Middle frontal gyrus (tissue), 1 donor: ENCODE measurements at regions not wholly inside any gene's neighbourhood (a gene's known extent, or its start where the extent isn't known, plus 50 kb on each side); places are given as distances from the start of the nearest gene placed in this dataset.
"Not testable (repeated sequence)": the region's sequence is repeated elsewhere in the genome, so short reads cannot be mapped to it uniquely, and the experiment has no call there.

ENCODE experiments used
- DNase-seq: peaks from one replicate; pipeline ENCODE4 v3.0.0-alpha.2; 2015; ENCODE audit warnings: low spot score; ENCODE audit errors: extremely low spot score

GRCh38 chr17:6373599-6373998 is 61.3 kb downstream of the AIPL1 start:
- DNase-seq: not testable (repeated sequence)

DNA sequence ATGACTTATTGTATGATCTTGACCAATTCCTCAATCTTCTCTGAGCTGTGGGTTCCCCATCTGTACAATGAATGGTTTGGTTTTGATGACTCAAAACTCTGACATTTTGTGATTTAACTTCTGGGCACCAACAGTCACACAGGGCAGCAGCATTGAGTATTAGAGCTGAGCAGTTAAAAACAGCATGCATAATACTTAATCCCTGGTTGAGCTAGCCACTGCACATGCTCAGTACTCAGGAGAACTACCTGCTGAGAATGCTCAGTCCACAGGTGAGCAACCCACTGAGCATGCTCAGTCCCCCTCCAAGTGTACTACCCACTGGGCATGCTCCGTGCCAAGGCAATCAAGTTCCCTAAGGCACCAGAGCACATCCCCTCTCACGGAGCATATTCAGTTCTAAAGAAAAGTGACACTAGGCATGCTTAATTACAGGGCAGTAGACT is 68.7 kb downstream of the AIPL1 start:
- DNase-seq: no peak

DNA sequence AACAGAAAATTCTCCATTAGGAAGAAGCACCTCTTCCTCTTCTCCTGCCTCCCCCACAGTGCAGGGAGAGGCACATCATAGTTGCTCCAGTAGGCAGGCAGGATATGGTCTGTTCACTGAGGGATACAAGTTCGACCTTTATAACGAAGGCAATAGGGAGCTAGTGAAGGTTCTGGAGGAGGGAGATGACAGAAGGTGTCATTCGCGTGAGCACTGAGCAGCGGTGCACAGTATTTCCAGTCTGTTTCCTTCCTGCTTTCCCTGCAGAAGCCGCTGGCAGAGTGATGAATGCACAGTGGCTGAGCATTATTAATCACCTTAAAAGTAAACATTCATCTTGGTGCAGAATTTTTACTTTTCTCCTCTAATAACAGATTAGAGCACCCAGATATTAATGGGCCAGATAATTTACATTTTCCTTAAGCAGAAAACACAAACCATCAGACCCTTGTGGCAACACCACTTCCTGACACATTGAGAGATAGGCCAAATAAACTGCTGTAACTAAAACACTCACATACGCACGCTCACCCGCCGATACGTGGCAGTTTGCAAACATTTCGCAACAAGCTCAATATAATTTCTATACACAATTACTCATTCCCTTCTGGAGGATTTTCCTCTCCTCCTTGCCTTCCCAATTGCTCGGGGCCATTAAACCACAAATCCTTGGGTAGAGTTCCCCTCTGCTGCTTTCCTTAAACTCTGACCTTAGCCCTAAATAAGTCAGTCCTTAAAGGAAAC is 69.5 kb downstream of the AIPL1 start:
- no peak for DNase-seq

GRCh38 chr17:6361733-6362132 is 73.2 kb downstream of the AIPL1 start:
- DNase-seq: no peak

- no peak for DNase-seq
Measured at GRCh38 chr17:6358131-6358530, 76.8 kb downstream of the AIPL1 start.

GRCh38 chr17:6356562-6356961 is 78.4 kb downstream of the AIPL1 start:
- no peak for DNase-seq

DNA sequence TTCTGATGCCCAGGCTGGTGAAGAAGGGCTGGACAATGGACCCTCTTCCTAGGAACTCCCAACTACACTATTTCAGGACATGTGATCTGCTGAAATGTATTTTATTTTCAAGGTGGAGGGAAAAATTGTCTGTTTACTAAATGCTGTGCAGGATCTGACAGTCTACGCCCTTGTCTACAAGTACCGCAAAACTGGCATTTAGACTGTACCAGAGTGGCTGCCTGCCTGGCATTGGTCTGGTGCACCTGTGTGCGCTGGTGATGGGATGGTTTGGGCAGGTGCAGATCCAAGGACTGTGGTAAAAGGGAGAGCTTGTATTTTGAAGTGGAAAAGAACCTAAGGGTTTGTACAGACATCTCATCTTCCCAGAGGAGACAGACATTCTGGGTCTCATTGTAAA is 79.7 kb downstream of the AIPL1 start:
- DNase-seq: no peak

DNA sequence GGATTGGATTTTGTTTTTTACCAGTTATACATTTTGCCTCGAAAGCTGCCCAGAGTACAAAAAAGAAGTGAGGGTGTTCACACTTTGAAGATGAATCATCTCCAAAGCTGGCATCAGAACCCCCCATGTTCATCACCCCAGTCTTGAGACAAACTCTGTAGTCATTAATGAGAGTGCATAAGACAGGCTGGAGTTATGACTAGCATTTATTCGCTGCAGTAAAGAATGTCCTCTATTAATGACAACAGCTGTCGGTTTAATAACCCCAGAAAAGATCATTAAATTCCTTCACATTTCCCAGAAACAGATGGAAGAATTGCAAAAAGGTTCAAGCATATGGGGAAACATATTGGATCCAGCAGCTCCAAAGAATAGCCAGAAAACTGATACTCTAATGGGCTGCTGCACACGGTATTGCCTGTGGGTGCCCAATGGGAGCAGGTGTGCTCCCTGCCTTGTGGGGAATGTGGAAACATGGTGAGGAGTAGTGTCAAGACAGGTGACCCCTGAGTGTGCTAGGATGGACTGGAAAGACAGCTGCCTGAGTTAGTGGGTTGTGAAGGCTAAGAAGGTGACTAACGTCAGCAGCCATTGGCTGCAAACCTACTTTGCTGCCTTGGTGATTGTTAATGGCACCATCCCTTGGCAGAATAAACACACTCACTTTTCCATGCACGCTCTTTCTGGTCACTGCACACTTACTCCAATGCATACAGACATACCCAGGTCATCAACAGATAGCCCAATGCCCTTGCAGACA is 81.9 kb downstream of the AIPL1 start:
- DNase-seq: no peak

DNA sequence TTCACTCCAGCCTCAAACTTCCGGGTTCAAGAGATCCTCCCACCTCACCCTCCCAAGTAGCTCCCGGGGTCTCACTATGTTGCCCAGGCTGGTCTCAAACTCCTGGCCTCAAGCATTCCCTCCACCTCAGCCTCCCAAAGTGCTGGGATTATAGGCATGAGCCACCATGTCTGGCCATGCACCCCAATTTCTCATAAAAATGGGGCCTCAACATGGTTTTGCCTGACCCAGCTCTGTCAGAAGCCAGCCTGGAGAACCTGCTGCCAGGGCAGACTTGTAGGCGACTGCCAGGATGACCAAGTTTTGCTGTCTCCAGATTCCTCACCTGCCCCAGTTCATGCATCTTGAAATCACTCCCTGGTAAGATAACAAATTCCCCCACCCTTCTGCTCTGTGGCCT is 82.9 kb downstream of the AIPL1 start:
- no peak for DNase-seq

DNA sequence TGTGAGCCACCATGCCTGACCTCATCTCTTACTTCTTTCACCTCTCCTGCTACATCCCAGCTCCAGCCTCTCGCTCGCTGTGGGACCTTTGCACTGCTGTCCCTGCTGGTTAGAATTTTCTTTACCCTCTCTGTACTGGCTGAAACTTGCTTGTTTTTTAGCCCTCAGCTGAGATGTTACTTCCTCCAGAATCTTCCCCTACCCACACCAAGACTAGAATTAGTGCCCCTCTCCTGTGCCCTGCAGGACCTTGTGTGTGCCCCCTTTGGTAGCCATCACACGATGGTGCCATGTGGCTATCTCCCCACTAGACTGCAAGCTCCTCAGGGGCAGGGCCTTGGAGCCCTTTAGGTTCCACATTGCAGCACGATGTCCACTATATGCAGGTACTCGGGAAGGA is 84.1 kb downstream of the AIPL1 start:
- DNase-seq: no peak

DNA sequence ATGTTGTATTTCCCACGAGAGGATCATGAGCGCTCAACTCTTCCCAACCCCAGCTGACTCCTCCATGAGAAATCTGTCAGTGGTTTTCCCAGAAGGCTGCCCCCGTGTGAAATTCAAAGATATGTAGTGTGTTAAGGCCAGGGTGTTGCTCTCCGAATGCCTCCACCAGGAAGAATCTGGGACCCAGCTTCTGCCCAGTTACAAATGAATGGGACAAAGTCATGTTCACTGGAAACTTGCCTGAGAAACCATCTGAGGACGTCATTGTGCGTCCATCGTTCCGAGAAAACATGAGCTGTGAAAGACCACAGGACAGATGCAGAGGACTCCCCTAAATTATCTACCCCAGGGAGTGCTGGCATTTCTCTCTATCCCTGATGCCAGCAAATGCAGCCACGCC is 86.0 kb downstream of the AIPL1 start:
- no peak for DNase-seq

GRCh38 chr17:6347776-6348175 is 87.1 kb downstream of the AIPL1 start:
- DNase-seq: no peak

DNA sequence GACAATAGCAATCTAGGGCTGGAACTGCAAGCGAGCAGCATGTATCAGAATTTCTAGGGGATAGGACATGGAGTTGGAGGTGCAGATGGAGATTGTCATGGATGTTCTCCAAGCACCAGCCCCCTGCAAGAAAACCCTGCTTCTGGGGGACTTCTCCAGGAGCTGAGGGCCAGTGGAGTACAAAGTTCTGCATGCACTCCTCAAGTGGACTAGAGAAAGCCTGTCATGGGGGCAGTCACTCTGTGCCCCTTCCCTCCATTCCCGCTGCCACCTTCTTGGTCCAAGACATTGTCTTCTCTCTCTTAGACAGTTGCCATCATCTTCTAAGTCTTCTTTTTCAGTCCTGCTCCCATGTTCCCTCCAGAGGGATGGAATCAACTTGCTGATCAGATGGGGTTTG is 87.9 kb downstream of the AIPL1 start:
- DNase-seq: no peak

- no peak for DNase-seq
Measured at GRCh38 chr17:6346156-6346786, 88.7 kb downstream of the AIPL1 start.

- no peak for DNase-seq
Measured at GRCh38 chr17:6343736-6344135, 91.2 kb downstream of the AIPL1 start.

- DNase-seq: no peak
Measured at GRCh38 chr17:6343191-6343590, 91.7 kb downstream of the AIPL1 start.

DNA sequence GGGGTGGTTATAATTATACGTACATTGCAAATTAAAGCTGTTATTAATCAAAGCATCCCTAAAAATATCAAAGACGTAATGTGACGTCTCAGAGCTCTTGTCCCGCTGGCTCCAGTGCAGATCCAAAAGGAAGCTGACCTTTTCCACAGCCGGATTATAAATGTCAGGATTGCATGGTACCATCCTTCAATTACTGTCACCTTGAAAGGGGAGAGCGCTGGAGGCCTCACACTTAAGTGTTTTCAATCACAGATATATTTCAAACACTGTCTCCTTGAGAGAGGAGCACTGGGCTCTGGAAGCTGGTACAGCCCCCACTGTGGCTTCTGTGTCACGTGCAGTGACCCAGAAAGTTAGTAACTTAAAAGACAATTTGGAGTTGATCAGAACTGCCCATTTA is 94.2 kb downstream of the AIPL1 start:
- DNase-seq: no peak

- no peak for DNase-seq
Measured at GRCh38 chr17:6334386-6334785, 100.5 kb downstream of the AIPL1 start.

- DNase-seq: no peak
Measured at GRCh38 chr17:6330936-6331335, 104.0 kb downstream of the AIPL1 start.

DNA sequence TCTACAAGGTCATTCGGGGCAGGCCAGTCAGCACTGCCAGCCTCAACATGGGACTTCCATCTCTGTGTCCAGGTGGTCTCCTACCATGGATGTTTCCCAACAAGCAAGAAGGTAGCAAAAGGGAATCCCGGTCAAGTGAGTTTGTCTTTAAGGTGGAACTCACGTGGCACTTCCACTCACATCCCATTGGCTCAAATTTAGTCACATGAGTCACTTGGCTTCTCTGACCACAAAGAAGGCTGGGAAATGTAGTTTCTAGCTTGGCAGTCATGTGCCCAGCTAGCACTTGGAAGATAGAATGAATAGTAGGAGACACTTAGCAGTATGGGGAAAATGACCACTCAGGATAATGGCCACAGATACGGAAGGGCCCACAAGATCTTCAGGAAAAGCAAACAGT is 106.6 kb downstream of the AIPL1 start:
- no peak for DNase-seq

GRCh38 chr17:6327007-6327406 is 107.9 kb downstream of the AIPL1 start:
- no peak for DNase-seq

- no peak for DNase-seq
Measured at GRCh38 chr17:6326483-6326882, 108.4 kb downstream of the AIPL1 start.
